ENCODE measurements at regions not wholly inside any gene's neighbourhood (a gene's known extent, or its start where the extent isn't known, plus 50 kb on each side); places are given as distances from the start of the nearest gene placed in this dataset.
"Not testable (repeated sequence)": the region's sequence is repeated elsewhere in the genome, so short reads cannot be mapped to it uniquely, and the experiment has no call there.

GRCh38 chr1:238492271-238492670 lies 601.5 kb upstream of the ZP4 start:
- DNase-seq, result no peak

GRCh38 chr1:238491265-238491664 lies 600.5 kb upstream of the ZP4 start:
- no peak for DNase-seq

DNA sequence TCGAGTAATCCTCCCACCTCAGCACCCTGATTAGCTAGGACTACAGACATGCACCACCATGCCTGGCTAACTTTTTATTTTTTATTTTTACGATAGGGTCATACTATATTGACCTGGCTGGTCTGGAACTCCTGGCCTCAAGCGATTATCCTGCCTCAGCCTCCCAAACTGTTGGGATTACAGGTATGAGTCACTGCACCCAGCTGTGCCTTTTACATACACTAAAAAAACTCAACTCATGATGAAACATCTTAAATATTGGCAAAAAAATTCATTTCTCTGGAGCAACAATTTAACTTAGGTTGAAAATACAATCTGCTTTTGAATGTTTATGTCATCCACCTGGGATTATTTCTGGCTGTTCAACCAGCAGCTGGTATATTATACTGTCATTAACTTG lies 598.3 kb upstream of the ZP4 start:
- DNase-seq, result no peak

GRCh38 chr1:238488401-238488800 lies 597.7 kb upstream of the ZP4 start:
- DNase-seq, result no peak

DNA sequence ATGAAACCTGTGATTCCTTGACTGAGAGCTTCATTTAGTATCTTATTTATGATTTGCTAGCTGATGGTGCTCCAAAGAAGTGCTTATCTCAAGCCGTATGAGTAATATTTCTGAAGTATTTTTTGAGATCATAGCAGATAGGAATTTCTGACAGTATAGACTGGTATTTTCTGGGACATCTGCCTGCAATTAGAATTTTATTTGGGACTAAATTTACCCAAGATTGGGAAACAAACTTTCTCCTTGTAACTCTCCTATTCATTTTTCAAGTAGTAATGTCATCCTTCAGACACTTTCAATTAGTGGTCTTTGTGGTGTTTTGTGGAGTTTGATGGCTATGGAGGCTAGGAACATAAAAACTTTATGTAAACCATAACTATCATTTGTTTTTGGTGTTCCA lies 597.2 kb upstream of the ZP4 start:
- DNase-seq, result no peak

DNA sequence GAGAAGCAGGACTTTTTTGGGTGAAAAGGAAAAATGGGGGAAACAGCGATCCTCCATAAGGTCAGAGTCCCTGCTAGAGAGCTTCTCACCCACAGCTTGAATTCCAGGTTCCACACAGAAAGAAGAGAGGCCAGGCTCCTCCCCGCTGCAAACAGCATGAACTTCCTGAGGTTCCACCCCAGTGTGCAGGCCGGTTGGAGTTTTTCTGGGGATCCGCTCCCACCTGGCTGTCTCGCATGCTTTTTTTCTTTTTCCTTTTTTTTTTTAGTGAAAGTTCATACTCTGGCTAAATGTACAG lies 595.1 kb upstream of the ZP4 start:
- no peak for DNase-seq

- DNase-seq, result no peak
Measured at GRCh38 chr1:238485057-238485911, 594.6 kb upstream of the ZP4 start.

DNA sequence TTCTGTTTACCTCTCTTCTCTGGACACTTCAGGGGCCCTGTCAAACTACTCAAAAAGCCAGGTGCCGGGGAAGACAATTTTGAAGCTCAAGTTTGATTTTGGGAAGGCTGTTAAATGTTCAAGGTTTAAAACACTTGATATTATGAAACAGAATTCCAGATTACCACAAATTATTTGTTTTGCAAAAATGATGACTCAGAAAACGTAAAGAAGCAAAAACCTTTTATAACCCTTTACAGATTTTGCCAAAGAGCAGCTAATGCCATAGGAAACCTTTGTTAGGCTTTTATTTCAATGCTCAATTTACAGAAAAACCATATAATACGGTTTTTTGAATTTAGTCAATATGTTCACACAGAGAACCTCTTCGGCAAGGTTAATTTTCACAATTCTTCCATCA lies 593.4 kb upstream of the ZP4 start:
- DNase-seq, result no peak

- DNase-seq, result no peak
Measured at GRCh38 chr1:238476841-238477240, 586.1 kb upstream of the ZP4 start.

DNA sequence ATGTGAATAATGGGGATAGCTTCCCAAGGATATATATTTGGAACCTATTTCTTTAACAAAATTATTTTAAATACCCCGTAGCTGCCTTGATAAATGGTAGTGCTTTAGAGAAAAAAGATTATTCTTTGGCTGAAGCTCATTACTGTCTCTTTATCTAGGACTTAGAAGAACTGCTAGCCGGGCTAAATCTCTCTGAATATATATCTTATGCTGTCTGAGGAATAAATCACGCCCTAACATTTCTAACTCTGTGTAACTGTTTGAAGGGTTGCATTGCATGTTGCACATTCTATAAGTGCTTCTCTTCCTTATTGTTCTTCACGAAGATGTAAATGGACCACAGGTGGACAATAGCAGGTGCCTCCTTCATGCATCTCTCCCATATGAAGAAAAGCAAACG lies 585.0 kb upstream of the ZP4 start:
- no peak for DNase-seq

GRCh38 chr1:238474263-238474662 lies 583.5 kb upstream of the ZP4 start:
- DNase-seq, result no peak

- no peak for DNase-seq
Measured at GRCh38 chr1:238469146-238469631, 578.5 kb upstream of the ZP4 start.

GRCh38 chr1:238468068-238468467 lies 577.3 kb upstream of the ZP4 start:
- DNase-seq, result no peak

DNA sequence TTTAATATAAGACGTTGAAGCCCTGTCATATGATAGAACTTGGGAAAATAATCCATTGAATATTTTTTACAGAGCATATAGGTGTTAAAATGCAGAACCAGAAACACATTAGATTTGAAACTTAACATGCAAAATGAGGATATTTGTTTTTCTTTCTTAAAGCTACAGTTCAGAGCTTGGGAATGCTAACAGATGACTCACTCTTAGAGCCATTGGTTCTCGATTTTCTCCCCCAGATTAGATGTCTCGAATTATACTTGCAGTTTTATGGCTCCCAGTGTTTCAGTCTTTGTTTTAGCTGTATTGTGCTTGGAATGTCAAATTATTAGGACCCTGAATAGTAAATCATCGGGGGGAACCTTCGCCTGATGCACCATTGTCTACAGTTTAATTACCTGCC lies 575.7 kb upstream of the ZP4 start:
- no peak for DNase-seq

GRCh38 chr1:238465449-238465848 lies 574.7 kb upstream of the ZP4 start:
- no peak for DNase-seq

- DNase-seq, result no peak
Measured at GRCh38 chr1:238458899-238459298, 568.2 kb upstream of the ZP4 start.

DNA sequence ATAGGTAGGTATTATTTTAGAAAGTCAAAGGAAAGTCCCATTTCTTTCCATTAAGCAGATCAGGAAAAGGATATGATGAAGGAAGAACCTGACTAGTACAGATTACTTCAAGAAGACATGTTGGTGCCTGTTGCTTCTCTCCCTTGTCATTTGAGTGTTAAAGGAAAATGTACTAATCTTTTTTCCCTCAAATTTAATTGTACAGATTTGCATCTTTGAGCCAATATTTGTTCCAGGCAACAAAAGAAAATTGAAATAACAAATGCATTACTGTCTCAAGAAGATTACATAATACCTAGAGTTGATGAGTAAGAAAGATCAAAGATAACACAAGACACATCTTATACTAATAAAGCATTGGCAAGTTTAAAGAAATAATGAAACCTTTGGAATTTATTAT lies 566.9 kb upstream of the ZP4 start:
- no peak for DNase-seq

- DNase-seq, result no peak
Measured at GRCh38 chr1:238451781-238452310, 561.1 kb upstream of the ZP4 start.

DNA sequence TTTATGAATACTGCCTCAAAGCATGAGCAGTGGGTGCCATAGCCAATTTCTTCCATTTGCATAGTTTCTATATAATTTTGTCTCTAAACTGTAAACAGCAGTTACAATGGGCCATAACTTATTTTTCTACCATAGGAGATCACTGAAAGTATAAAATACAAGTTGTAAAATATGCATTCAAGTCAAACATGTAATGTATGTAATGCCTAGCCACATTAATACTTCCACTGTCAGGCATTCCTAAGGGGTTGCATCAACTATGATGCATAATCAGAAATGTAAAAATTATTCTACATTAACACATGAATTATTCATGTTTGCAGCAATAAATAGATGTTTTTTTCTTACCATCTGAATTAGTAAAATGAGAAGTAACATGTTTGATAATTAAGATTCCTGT lies 560.3 kb upstream of the ZP4 start:
- DNase-seq, result no peak

DNA sequence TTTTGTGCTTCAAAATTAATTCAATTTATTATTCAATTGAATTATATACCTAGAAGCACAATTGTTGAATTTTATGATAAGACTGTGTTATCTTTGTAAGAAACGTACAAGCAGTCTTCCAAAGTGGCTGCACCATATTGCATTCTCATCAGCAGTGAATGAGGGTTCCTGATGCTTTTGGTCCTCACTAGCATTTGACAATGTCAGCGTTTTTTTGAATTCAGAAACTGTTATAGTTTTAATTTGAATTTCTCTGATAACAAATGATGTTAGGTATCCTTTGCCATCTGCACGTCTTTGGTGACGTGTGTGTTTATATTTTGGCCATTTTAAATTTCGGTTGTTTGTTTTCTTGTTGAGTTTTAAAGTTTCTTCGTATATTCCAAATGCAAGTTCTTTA lies 553.0 kb upstream of the ZP4 start:
- DNase-seq, result no peak

GRCh38 chr1:238439511-238439910 lies 548.8 kb upstream of the ZP4 start:
- no peak for DNase-seq

GRCh38 chr1:238438311-238439270 lies 547.9 kb upstream of the ZP4 start:
- no peak for DNase-seq

GRCh38 chr1:238429703-238430102 lies 539.0 kb upstream of the ZP4 start:
- not testable (repeated sequence) for DNase-seq

- DNase-seq, result no peak
Measured at GRCh38 chr1:238419209-238419608, 528.5 kb upstream of the ZP4 start.
